GM23248 (cell line): ENCODE measurements at regions not wholly inside any gene's neighbourhood (a gene's known extent, or its start where the extent isn't known, plus 50 kb on each side); places are given as distances from the start of the nearest gene placed in this dataset.

Experiments
- DNase-seq: peaks from one replicate; pipeline ENCODE4 v3.0.0-alpha.2; 2015
- H2AFZ ChIP-seq: fragments of 200-600 bp; sonication (generic); 2 replicates; pipeline ENCODE4 v1.6.1; 2016; ENCODE audit warnings: antibody characterized with exemption
- H3F3A ChIP-seq: fragments of 200-600 bp; sonication (generic); 2 replicates; pipeline ENCODE4 v1.6.1; 2016; ENCODE audit warnings: mild to moderate bottlenecking, antibody characterized with exemption, mixed run types; ENCODE audit not compliant: insufficient read depth
- H3K27ac ChIP-seq: fragments of 200-600 bp; sonication (generic); 2 replicates; pipeline ENCODE4 v1.5.1; 2016; ENCODE audit warnings: mild to moderate bottlenecking
- H3K27me3 ChIP-seq: fragments of 200-600 bp; sonication (generic); replicated peaks from 2 replicates; pipeline ENCODE4 v1.6.1; 2016; ENCODE audit warnings: mild to moderate bottlenecking; ENCODE audit not compliant: insufficient read depth
- H3K36me3 ChIP-seq: fragments of 200-600 bp; sonication (generic); 2 replicates; pipeline ENCODE4 v1.6.1; 2016; ENCODE audit warnings: low read depth, mild to moderate bottlenecking
- H3K4me1 ChIP-seq: fragments of 200-600 bp; sonication (generic); 2 replicates; pipeline ENCODE4 v1.6.1; 2016; ENCODE audit warnings: mild to moderate bottlenecking; ENCODE audit not compliant: insufficient read depth
- H3K4me2 ChIP-seq: fragments of 200-600 bp; sonication (generic); one replicate; pipeline ENCODE4 v1.6.1; 2016; ENCODE audit warnings: mild to moderate bottlenecking; ENCODE audit not compliant: unreplicated experiment
- H3K4me3 ChIP-seq: fragments of 200-600 bp; sonication (generic); 2 replicates; pipeline ENCODE4 v1.5.1; 2016; ENCODE audit warnings: mild to moderate bottlenecking
- H3K79me2 ChIP-seq: fragments of 200-600 bp; sonication (generic); 2 replicates; pipeline ENCODE4 v1.6.1; 2016; ENCODE audit warnings: mild to moderate bottlenecking; ENCODE audit not compliant: insufficient read depth
- H3K9ac ChIP-seq: fragments of 200-600 bp; sonication (generic); 2 replicates; pipeline ENCODE4 v1.6.1; 2016; ENCODE audit warnings: mild to moderate bottlenecking
- H3K9me2 ChIP-seq: fragments of 200-600 bp; sonication (generic); 2 replicates; pipeline ENCODE4 v1.6.1; 2016; ENCODE audit warnings: mixed run types, mild to moderate bottlenecking, moderate library complexity; ENCODE audit not compliant: insufficient read depth
- H3K9me3 ChIP-seq: fragments of 200-600 bp; sonication (generic); one replicate; pipeline ENCODE4 v1.6.1; 2017; ENCODE audit warnings: low read depth
- H4K20me1 ChIP-seq: fragments of 200-600 bp; sonication (generic); 2 replicates; pipeline ENCODE4 v1.6.0; 2016; ENCODE audit not compliant: insufficient read depth
- EZH2 ChIP-seq: fragments of 200-600 bp; sonication (generic); IDR thresholded peaks from 2 replicates; pipeline ENCODE4 v1.6.1; 2018; ENCODE audit warnings: antibody characterized with exemption, mild to moderate bottlenecking; ENCODE audit not compliant: insufficient read depth, poor library complexity, severe bottlenecking
- EZH2phosphoT487 ChIP-seq: fragments of 200-600 bp; sonication (generic); IDR thresholded peaks from 2 replicates; pipeline ENCODE4 v1.6.1; 2018; ENCODE audit warnings: antibody characterized with exemption, moderate library complexity, mild to moderate bottlenecking, low read depth; ENCODE audit not compliant: insufficient read depth
- WGBS, 2 experiments: methylation state at CpG; one replicate each; pipeline ENCODE4 v1.1.6; 2015 to 2017; ENCODE audit warnings: low lambda C conversion rate in 2 of 2, low coverage in 1 of 2; ENCODE audit errors: missing lambda C conversion rate in 2 of 2; 5-methylcytosine and 5-hydroxymethylcytosine counted together
- in situ Hi-C: fragments of 300-500 bp; cut with MboI; formaldehyde crosslinking; loops from 2 replicates; pipeline ENCODE4 v1.15.0; 2020

- Histone ChIP-seq H3K27ac (no peak overlapping the region), H3K4me3 (no peak overlapping the region)
Observed at GRCh38 chr3:69521286-69521685, 135.4 kb upstream of the FRMD4B start.

GRCh38 chr3:69511361-69511760 lies 125.5 kb upstream of the FRMD4B start:
- H4K20me1 ChIP-seq: no peaks in the 10 kb centered on the region
- no peak overlapping the region for H3K4me3 ChIP-seq
- no peaks in the 10 kb centered on the region for H3K4me1 ChIP-seq
- no peak for TF ChIP-seq EZH2phosphoT487
- 54 to 55% methylated on average over 4 of the region's 4 CpGs for WGBS, 2 experiments
- no peaks in the 10 kb centered on the region for H3F3A ChIP-seq
- in situ Hi-C loops: no loop called here
- no peak overlapping the region for H3K4me2 ChIP-seq
- no peaks in the 10 kb centered on the region for H3K9me2 ChIP-seq
- H2AFZ ChIP-seq: no peak overlapping the region
- H3K79me2 ChIP-seq: no peaks in the 10 kb centered on the region
- H3K9me3 ChIP-seq: no peaks in the 10 kb centered on the region
- H3K36me3 ChIP-seq: no peaks in the 10 kb centered on the region
- no peak for DNase-seq
- no peak overlapping the region for H3K27ac ChIP-seq
- no peak overlapping the region for H3K9ac ChIP-seq
- no peaks in the 10 kb centered on the region for H3K27me3 ChIP-seq

More at GRCh38 chr3:69521286-69521685, 135.4 kb upstream of the FRMD4B start:
- no peak for DNase-seq
- Histone ChIP-seq H3K9me2 (no peaks in the 10 kb centered on the region), H3K36me3 (no peaks in the 10 kb centered on the region), H3K79me2 (no peaks in the 10 kb centered on the region), H3K27me3 (no peaks in the 10 kb centered on the region), H2AFZ (no peak overlapping the region), H3F3A (no peaks in the 10 kb centered on the region), H4K20me1 (no peaks in the 10 kb centered on the region), H3K4me1 (no peaks in the 10 kb centered on the region), H3K9me3 (no peaks in the 10 kb centered on the region), H3K9ac (no peak overlapping the region), H3K4me2 (no peak overlapping the region)
- TF ChIP-seq EZH2 (no peak), EZH2phosphoT487 (no peak)
- in situ Hi-C loops: no loop called here

GRCh38 chr3:69510481-69511030 lies 124.7 kb upstream of the FRMD4B start:
- no peaks in the 10 kb centered on the region for H3K4me1 ChIP-seq
- H3K9me2 ChIP-seq: no peaks in the 10 kb centered on the region
- TF ChIP-seq EZH2 (no peak), EZH2phosphoT487 (no peak)
- no peaks in the 10 kb centered on the region for H3F3A ChIP-seq
- no peaks in the 10 kb centered on the region for H3K36me3 ChIP-seq
- no peak overlapping the region for H3K4me3 ChIP-seq
- DNase-seq: no peak
- H2AFZ ChIP-seq: no peak overlapping the region
- no peak overlapping the region for H3K4me2 ChIP-seq
- no peak overlapping the region for H3K27ac ChIP-seq
- H4K20me1 ChIP-seq: no peaks in the 10 kb centered on the region
- H3K9ac ChIP-seq: no peak overlapping the region
- no peaks in the 10 kb centered on the region for H3K9me3 ChIP-seq
- in situ Hi-C loops: no loop called here
- H3K27me3 ChIP-seq: no peaks in the 10 kb centered on the region
- no peaks in the 10 kb centered on the region for H3K79me2 ChIP-seq
- WGBS, 2 experiments: 39 to 46% methylated on average over 3 of the region's 3 CpGs

GRCh38 chr3:69509288-69509687 lies 123.4 kb upstream of the FRMD4B start:
- Histone ChIP-seq H3K79me2 (no peaks in the 10 kb centered on the region), H4K20me1 (no peaks in the 10 kb centered on the region), H3K9me2 (no peaks in the 10 kb centered on the region), H3K36me3 (no peaks in the 10 kb centered on the region), H3K4me1 (no peaks in the 10 kb centered on the region; the same call in 1 of the 2 replicates), H3K4me3 (no peak overlapping the region), H2AFZ (no peak overlapping the region), H3K4me2 (no peak overlapping the region), H3F3A (no peaks in the 10 kb centered on the region), H3K27me3 (no peaks in the 10 kb centered on the region), H3K9me3 (no peaks in the 10 kb centered on the region), H3K27ac (no peak overlapping the region), H3K9ac (no peak overlapping the region)
- no peak for DNase-seq
- in situ Hi-C loops: no loop called here
- TF ChIP-seq EZH2 (no peak), EZH2phosphoT487 (no peak)
- WGBS, 2 experiments: 51 to 58% methylated on average over 3 of the region's 3 CpGs
